Adrenal gland (tissue), 9 donors: ENCODE measurements at regions not wholly inside any gene's neighbourhood (a gene's known extent, or its start where the extent isn't known, plus 50 kb on each side); places are given as distances from the start of the nearest gene placed in this dataset.
A peak's percentile ranks its signal among the peaks of the same experiment; 100 is the strongest.

Source experiments
- DNase-seq, 7 donors: peaks; one replicate each; pipeline ENCODE4 v3.0.0-alpha.2; 2019 to 2020
- H3K27ac ChIP-seq, 5 donors: fragments of 200-600 bp; sonication (generic) in 4 of 5; 1 replicate in 3 of 5; 2 replicates in 2 of 5; pipeline versions ENCODE4 v1.5.1 to v1.8.0; 2016 to 2020; ENCODE audit warnings: mild to moderate bottlenecking in 1 of 5
- H3K27me3 ChIP-seq: fragments of 200-600 bp; 2 replicates; pipeline ENCODE4 v1.8.0; 2021
- H3K36me3 ChIP-seq, 2 donors: fragments of 200-600 bp; replicated peaks in 1 of 2; 1 replicate in 1 of 2; 2 replicates in 1 of 2; pipeline versions ENCODE4 v1.5.1 to v1.8.0; 2018 to 2022
- H3K4me1 ChIP-seq, 2 donors: fragments of 200-600 bp; replicated peaks in 1 of 2; 1 replicate in 1 of 2; 2 replicates in 1 of 2; pipeline versions ENCODE4 v1.5.1 to v1.8.0; 2018 to 2021
- H3K4me3 ChIP-seq, 4 donors: fragments of 200-600 bp; sonication (generic) in 3 of 4; one replicate each; pipeline ENCODE4 v1.5.1; 2016 to 2018
- H3K9me3 ChIP-seq, 3 donors: fragments of 200-600 bp; sonication (generic) in 1 of 3; replicated peaks in 1 of 3; 1 replicate in 2 of 3; 2 replicates in 1 of 3; pipeline versions ENCODE4 v1.5.1 to v1.8.0; 2016 to 2021
- POLR2A ChIP-seq, 2 donors: fragments of 450-650 bp; IDR thresholded peaks; one replicate each; pipeline ENCODE4 v1.6.1; 2017; ENCODE audit warnings: antibody characterized with exemption in 2 of 2, mild to moderate bottlenecking in 2 of 2, moderate library complexity in 1 of 2
- WGBS, 4 donors: extraction: QIAGEN DNeasy Blood & Tissue Kit in 2 of 4; methylation state at CpG; one replicate each; pipeline versions ENCODE4 v1.1.5 to v1.1.7; 2013 to 2017; 5-methylcytosine and 5-hydroxymethylcytosine counted together
- intact Hi-C, 2 donors: fragments of 100-400 bp; cut with DNase I; formaldehyde crosslinking; loops; one replicate each; pipeline versions ENCODE4 v1.14.1 to v1.15.0; 2022 to 2023
- TF ChIP-seq, protein P1 (sequence below), 6 experiments: fragments of 450-650 bp in 4 of 6; fragments of 200-600 bp in 2 of 6; sonication (generic) in 1 of 6; IDR thresholded peaks; 1 replicate in 5 of 6; 2 replicates in 1 of 6; pipeline versions ENCODE4 v1.5.1 to v1.8.0; 2016 to 2021; ENCODE audit warnings: antibody characterized with exemption in 6 of 6, mild to moderate bottlenecking in 2 of 6, moderate library complexity in 1 of 6
- donor health status: healthy with polysubstance abuse.
- donor health status: Bipolar disorder and iron deficiency.
- donor health status: DM: yes; HTN: yes; CAD: no.
- donor health status: DM: no; HTN: no; CAD: no.
- donor health status: DM: no; HTN: no; CAD: no.

DNA sequence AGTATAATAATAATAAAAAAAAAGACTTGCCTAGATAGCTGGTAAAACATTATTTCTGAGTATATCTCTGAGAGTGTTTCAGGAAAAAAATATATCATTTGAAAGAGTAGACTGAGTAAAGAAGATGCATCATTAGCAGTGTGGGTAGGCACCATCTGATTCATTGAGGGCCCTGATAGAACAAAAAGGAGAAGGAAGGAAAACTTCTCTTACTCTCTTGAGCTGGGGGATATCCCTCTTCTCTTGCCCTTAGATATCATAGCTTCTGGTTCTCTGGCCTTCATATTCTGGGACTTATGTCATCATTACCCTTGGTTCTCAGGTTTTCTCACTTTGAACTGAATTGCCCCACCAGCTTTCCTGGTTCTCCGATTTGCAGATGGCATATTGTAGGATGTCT lies 177.6 kb upstream of the EDNRB start:
- intact Hi-C loops, result no loop called here
- no peaks in the 10 kb centered on the region for H3K36me3 ChIP-seq
- no peaks in the 10 kb centered on the region for H3K9me3 ChIP-seq
- H3K4me3 ChIP-seq, result no peak overlapping the region
- DNase-seq, result no peak
- H3K27me3 ChIP-seq, result no peaks in the 10 kb centered on the region
- H3K4me1 ChIP-seq, result no peaks in the 10 kb centered on the region
- TF ChIP-seq, protein P1, sequence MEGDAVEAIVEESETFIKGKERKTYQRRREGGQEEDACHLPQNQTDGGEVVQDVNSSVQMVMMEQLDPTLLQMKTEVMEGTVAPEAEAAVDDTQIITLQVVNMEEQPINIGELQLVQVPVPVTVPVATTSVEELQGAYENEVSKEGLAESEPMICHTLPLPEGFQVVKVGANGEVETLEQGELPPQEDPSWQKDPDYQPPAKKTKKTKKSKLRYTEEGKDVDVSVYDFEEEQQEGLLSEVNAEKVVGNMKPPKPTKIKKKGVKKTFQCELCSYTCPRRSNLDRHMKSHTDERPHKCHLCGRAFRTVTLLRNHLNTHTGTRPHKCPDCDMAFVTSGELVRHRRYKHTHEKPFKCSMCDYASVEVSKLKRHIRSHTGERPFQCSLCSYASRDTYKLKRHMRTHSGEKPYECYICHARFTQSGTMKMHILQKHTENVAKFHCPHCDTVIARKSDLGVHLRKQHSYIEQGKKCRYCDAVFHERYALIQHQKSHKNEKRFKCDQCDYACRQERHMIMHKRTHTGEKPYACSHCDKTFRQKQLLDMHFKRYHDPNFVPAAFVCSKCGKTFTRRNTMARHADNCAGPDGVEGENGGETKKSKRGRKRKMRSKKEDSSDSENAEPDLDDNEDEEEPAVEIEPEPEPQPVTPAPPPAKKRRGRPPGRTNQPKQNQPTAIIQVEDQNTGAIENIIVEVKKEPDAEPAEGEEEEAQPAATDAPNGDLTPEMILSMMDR (IDR thresholded peaks at IDR 0.05), result no peak
- TF ChIP-seq POLR2A (IDR thresholded peaks at IDR 0.05), result no peak
- no peak overlapping the region for H3K27ac ChIP-seq
- WGBS, 4 donors, result 75 to 86% (median 79%) methylated on average over 1 of the region's 1 CpG

DNA sequence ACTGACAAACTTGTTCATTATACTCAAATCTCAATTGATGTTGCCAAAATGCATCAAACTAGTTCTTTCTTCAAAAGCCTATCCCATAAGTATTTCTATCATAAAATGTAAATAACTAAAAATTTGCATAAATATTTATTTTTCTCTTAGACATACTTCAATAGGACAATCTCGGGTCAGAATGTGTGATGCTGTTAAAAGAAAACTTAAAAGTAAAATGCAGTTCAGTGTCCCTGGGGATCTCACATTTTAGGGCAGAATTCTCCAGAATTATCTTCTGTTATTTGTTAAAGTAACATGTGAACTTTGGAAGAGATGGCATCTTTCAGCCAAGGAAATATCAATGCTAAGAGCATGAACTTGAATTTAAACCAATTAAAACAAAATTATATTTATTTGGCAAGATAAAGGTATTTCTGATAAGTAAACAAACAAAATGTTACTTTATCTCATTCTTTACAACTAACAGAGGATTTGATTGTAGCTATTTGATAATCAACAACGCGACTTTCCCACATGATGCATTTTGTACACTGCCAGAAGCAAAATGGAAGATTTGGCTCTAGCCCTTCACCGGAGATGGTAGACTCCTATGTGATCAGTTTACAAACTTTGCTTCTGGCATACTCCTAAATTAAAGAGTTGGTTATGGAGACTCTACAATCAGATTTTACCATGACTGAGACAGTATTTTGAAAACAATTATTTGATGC lies 169.5 kb upstream of the EDNRB start:
- H3K4me1 ChIP-seq, result no peaks in the 10 kb centered on the region
- H3K4me3 ChIP-seq, result no peak overlapping the region
- 71 to 82% (median 76%) methylated on average over 4 of the region's 4 CpGs for WGBS, 4 donors
- peak overlapping the region in 1 of 5 donors; percentile 35 for H3K27ac ChIP-seq
- H3K36me3 ChIP-seq, result no peaks in the 10 kb centered on the region
- intact Hi-C loops, result no loop called here
- TF ChIP-seq, protein P1 (IDR thresholded peaks at IDR 0.05), result no peak
- TF ChIP-seq POLR2A (IDR thresholded peaks at IDR 0.05), result no peak
- H3K27me3 ChIP-seq, result no peaks in the 10 kb centered on the region
- no peaks in the 10 kb centered on the region for H3K9me3 ChIP-seq
- DNase-seq, result no peak

DNA sequence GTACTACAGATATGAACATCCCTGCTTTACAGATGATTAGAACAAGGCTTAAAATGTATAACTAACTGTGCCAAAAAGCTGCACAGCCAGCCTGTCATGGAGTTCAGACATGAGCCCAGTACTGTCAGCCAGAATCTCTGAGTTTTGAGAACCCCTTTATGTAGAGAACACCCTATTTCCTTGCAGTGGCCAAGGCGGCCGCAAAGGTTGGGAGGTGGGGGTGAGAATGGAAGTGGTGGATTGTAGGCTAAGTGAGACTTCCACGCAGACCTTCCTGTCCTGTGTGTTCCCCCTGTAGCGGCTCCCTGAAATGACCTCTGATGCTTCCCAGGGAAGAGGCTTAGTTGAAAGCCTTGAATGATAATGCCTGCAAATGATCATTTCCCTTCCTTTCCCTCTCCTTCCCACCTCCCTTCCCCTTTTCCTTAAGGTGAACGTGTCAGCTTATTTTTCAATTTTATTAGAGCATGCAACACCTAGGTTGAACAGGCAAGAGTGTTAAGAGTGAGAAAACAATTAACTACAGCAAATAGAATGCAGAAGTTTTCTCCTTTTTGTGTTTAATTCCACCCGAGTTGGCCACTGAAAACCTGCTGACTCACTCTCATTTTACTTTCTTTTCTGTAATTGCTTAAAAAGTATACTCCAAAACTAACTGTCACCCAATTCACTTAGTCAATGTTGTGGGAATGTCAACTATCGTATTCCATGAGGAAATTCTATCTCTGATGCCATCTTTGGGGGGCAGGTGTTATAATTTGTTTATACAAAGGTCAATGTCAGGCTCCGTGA lies 167.0 kb upstream of the EDNRB start:
- Histone ChIP-seq H3K27me3 (no peaks in the 10 kb centered on the region), H3K27ac (peak overlapping the region in 2 of 5 donors; percentile 7 to 69), H3K4me3 (peak overlapping the region in 1 of 4 donors; percentile 20), H3K36me3 (no peaks in the 10 kb centered on the region), H3K9me3 (no peaks in the 10 kb centered on the region), H3K4me1 (no peaks in the 10 kb centered on the region)
- intact Hi-C loops, result no loop called here
- no peak for TF ChIP-seq POLR2A (IDR thresholded peaks at IDR 0.05)
- TF ChIP-seq, protein P1 (IDR thresholded peaks at IDR 0.05), result no peak
- 43 to 53% (median 47%) methylated on average over 8 of the region's 8 CpGs for WGBS, 4 donors
- no peak for DNase-seq

DNA sequence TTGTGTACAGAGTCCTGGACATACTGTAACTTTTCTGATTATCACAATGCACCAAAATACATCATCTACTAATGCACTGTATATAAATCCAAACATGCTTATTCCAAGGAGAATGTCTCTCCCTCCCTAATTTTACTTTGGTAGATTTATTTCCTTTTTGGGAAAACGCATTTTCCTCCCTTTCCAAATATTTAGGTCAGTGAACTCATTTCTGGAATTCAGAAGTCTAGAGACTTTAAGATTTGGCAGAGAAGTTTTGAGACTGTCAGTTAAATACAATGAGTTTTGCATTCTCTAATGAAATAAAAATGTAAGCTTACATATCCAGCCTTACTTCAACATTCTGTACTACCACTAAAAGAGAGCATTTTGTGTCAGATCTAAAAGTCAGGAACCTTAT lies 165.8 kb upstream of the EDNRB start:
- Histone ChIP-seq H3K4me3 (no peak overlapping the region), H3K27ac (peak overlapping the region in 1 of 5 donors; percentile 4), H3K9me3 (no peaks in the 10 kb centered on the region), H3K36me3 (no peaks in the 10 kb centered on the region), H3K4me1 (no peaks in the 10 kb centered on the region), H3K27me3 (no peaks in the 10 kb centered on the region)
- TF ChIP-seq, protein P1 (IDR thresholded peaks at IDR 0.05), result no peak
- TF ChIP-seq POLR2A (IDR thresholded peaks at IDR 0.05), result no peak
- intact Hi-C loops, result no loop called here
- DNase-seq, result no peak
- 40 to 54% (median 48%) methylated on average over 1 of the region's 1 CpG for WGBS, 4 donors
